Breast epithelium (tissue), 4 donors: ENCODE measurements at regions not wholly inside any gene's neighbourhood (a gene's known extent, or its start where the extent isn't known, plus 50 kb on each side); places are given as distances from the start of the nearest gene placed in this dataset.

ENCODE experiments used
- DNase-seq, 2 donors: peaks; one replicate each; pipeline ENCODE4 v3.0.0-alpha.2; 2019; ENCODE audit warnings: low spot score in 2 of 2
- H3K27ac ChIP-seq, 2 donors: fragments of 200-600 bp; sonication (generic) in 1 of 2; one replicate each; pipeline ENCODE4 v1.5.1; 2016 to 2019; ENCODE audit warnings: mild to moderate bottlenecking in 1 of 2
- H3K27me3 ChIP-seq, 2 donors: fragments of 200-600 bp; sonication (generic) in 1 of 2; one replicate each; pipeline versions ENCODE4 v1.5.1 to v1.6.0; 2017 to 2019; ENCODE audit warnings: control low read depth in 1 of 2, mild to moderate bottlenecking in 1 of 2
- H3K36me3 ChIP-seq: fragments of 200-600 bp; one replicate; pipeline ENCODE4 v1.5.1; 2019
- H3K4me1 ChIP-seq, 2 donors: fragments of 200-600 bp; sonication (generic); one replicate each; pipeline ENCODE4 v1.5.1; 2016 to 2019; ENCODE audit warnings: control low read depth in 1 of 2
- H3K4me3 ChIP-seq, 3 donors: fragments of 200-600 bp; sonication (generic); 1 replicate in 2 of 3; 2 replicates in 1 of 3; pipeline ENCODE4 v1.5.1; 2016 to 2019; ENCODE audit warnings: mild to moderate bottlenecking in 3 of 3, moderate library complexity in 2 of 3
- H3K9me3 ChIP-seq, 2 donors: fragments of 200-600 bp; sonication (generic) in 1 of 2; one replicate each; pipeline ENCODE4 v1.5.1; 2016 to 2019; ENCODE audit warnings: control low read depth in 1 of 2
- POLR2A ChIP-seq: fragments of 450-650 bp; IDR thresholded peaks from one replicate; pipeline ENCODE4 v1.6.1; 2016; ENCODE audit warnings: antibody characterized with exemption, mild to moderate bottlenecking, moderate library complexity
- POLR2AphosphoS5 ChIP-seq, 3 donors: sonication (generic); formaldehyde crosslinking; IDR thresholded peaks; one replicate each; pipeline ENCODE4 v1.6.1; 2017; ENCODE audit warnings: antibody characterized with exemption in 3 of 3
- intact Hi-C: fragments of 100-400 bp; cut with DNase I; formaldehyde crosslinking; loops from one replicate; pipeline ENCODE4 v1.15.1; 2023; ENCODE audit warnings: low total_unique reads
- TF ChIP-seq, protein P1 (sequence below), 3 donors: fragments of 450-650 bp; IDR thresholded peaks; one replicate each; pipeline ENCODE4 v1.5.1; 2016 to 2017; ENCODE audit warnings: antibody characterized with exemption in 3 of 3, mild to moderate bottlenecking in 3 of 3, moderate library complexity in 3 of 3

DNA sequence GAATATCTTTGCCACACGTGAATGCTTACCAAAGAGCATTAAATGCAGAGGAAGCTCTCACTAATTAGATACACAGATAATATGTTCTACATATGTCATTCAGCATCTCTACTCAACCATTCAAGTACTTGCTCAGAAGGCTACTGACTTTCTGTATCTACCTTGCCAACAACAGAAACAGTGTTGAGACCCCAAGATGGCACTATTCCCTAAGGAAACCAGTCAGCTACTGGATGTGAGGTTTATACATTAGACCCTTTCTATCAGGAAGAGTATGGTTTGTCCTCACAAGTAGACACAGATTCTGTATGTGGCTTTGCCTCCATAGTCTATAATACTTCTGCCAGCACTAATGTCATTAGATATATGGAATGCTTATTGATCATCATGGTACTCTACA is 443.9 kb upstream of the INTU start:
- TF ChIP-seq, protein P1, sequence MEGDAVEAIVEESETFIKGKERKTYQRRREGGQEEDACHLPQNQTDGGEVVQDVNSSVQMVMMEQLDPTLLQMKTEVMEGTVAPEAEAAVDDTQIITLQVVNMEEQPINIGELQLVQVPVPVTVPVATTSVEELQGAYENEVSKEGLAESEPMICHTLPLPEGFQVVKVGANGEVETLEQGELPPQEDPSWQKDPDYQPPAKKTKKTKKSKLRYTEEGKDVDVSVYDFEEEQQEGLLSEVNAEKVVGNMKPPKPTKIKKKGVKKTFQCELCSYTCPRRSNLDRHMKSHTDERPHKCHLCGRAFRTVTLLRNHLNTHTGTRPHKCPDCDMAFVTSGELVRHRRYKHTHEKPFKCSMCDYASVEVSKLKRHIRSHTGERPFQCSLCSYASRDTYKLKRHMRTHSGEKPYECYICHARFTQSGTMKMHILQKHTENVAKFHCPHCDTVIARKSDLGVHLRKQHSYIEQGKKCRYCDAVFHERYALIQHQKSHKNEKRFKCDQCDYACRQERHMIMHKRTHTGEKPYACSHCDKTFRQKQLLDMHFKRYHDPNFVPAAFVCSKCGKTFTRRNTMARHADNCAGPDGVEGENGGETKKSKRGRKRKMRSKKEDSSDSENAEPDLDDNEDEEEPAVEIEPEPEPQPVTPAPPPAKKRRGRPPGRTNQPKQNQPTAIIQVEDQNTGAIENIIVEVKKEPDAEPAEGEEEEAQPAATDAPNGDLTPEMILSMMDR (IDR thresholded peaks at IDR 0.05) = no peak
- no peak for TF ChIP-seq POLR2A
- TF ChIP-seq POLR2AphosphoS5 (IDR thresholded peaks at IDR 0.05) = no peak
- H3K4me3 ChIP-seq = no peak overlapping the region
- peaks cover 0 to 22% of the 10 kb centered on the region in 2 donors for H3K9me3 ChIP-seq
- no peaks in the 10 kb centered on the region for H3K27me3 ChIP-seq
- no peaks in the 10 kb centered on the region for H3K36me3 ChIP-seq
- no peak overlapping the region for H3K27ac ChIP-seq
- DNase-seq = no peak
- intact Hi-C loops = no loop called here
- no peaks in the 10 kb centered on the region for H3K4me1 ChIP-seq

DNA sequence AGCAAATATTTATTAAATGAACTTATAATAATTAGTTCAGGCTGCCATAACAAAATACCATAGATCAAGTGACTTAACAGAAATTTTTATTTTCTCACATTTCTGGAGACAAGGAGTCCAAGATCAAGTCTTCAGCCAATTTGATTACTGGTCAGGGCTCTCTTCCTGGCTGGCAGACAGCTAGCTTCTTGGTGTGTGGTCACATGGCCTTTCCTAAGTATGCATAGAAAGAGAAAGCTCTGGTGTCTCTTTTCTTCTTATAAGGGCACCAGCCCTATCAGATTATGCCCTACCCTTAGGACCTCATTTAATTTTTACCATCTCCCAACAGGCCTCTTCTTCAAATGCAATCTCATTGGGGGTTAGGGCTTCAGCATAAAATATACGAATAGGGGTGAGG is 438.5 kb upstream of the INTU start:
- Histone ChIP-seq H3K4me1 (no peaks in the 10 kb centered on the region), H3K27me3 (no peaks in the 10 kb centered on the region), H3K27ac (no peak overlapping the region), H3K36me3 (no peaks in the 10 kb centered on the region), H3K4me3 (no peak overlapping the region), H3K9me3 (peaks cover 0 to 3% of the 10 kb centered on the region in 2 donors)
- intact Hi-C loops = no loop called here
- no peak for TF ChIP-seq POLR2AphosphoS5 (IDR thresholded peaks at IDR 0.05)
- TF ChIP-seq, protein P1 (IDR thresholded peaks at IDR 0.05) = no peak
- no peak for TF ChIP-seq POLR2A
- no peak for DNase-seq

DNA sequence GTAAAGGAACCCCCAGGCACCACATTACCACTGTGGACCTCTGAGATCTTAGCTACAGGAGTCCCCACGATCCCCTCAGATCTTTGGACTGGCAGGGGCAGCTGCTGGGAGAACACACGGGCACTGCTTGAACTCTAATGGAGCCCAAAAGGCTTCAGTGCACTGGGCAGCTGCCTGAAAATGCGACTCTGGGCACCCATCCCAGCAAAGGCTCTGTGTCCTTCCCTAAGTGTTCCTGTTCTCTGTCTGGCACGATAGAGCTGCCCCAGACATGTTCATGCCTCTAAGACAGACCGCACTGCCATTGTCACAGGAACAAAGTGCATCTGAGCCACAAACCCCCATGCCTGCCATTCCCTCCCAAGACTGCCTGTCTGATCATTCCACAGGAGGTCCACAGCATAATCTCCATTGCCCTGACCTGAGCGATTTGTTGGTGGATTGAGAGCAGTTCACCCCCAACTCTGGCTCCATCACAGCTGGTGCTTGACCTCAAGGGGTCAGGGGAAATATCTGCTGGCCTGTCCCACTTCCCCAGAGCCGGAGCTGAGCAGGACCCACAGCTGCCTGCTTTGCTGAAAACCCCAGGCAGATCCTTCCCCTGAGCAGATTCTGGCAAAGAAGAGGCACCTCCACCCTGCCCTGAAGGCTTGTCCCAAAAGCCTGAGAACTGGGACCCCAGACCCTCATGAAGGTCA is 436.0 kb upstream of the INTU start:
- DNase-seq = no peak
- Histone ChIP-seq H3K27ac (no peak overlapping the region), H3K4me3 (no peak overlapping the region), H3K9me3 (peaks cover 0 to 3% of the 10 kb centered on the region in 2 donors), H3K4me1 (no peaks in the 10 kb centered on the region), H3K36me3 (no peaks in the 10 kb centered on the region), H3K27me3 (no peaks in the 10 kb centered on the region)
- TF ChIP-seq, protein P1 (IDR thresholded peaks at IDR 0.05) = no peak
- TF ChIP-seq POLR2AphosphoS5 (IDR thresholded peaks at IDR 0.05) (no peak), POLR2A (no peak)
- intact Hi-C loops = no loop called here

DNA sequence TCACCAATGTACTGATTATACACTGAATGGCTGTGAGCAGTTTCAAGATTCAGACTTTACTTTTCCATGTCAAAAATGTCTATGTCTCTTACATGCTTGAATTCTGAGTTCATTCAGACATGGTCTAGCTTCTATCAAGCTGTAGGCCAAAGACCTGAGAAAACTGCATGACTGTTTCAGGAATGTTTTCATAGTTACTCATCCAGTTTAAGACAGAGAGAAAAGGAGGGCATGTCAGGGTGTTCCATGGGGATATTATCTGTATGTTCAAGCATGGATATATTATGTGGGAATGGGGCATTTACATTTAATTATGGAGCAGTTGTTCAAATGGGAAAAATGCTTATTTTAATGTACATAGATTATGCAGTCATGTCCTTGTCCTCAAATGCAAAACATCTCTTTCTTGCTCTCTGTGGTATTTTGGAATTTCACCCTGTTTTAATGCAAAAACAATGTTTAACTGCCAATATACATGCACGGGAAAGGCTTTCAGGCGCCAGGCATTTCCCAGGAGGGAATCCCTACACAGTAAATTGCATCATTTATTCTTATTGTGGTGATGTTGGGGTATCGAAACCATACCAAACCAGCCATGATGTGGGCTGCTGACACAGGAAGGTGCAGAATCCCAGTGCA is 429.1 kb upstream of the INTU start:
- intact Hi-C loops = no loop called here
- no peak for TF ChIP-seq POLR2AphosphoS5 (IDR thresholded peaks at IDR 0.05)
- Histone ChIP-seq H3K36me3 (no peaks in the 10 kb centered on the region), H3K4me3 (no peak overlapping the region), H3K27ac (no peak overlapping the region), H3K27me3 (no peaks in the 10 kb centered on the region), H3K9me3 (no peaks in the 10 kb centered on the region), H3K4me1 (no peaks in the 10 kb centered on the region)
- no peak for DNase-seq

DNA sequence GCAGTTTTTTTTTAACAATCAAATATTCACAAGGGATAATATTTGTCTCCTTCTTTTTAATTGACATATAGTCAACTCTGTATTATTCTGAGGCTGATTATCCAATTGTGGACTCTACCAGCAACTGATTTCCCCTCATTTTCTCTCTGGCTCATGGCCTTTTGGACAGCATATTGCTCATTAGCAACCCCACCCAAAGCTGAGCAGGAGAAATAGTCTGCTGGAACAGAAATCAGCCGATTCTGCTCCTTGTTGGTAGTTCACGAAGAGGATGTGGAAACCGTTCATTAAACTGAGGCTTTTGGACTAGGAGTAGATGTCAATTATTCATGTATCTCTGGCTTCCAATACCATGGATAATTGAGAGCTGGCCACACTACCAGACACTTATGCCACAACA is 428.4 kb upstream of the INTU start:
- no peak for TF ChIP-seq POLR2A
- TF ChIP-seq, protein P1 (IDR thresholded peaks at IDR 0.05) = no peak
- TF ChIP-seq POLR2AphosphoS5 (IDR thresholded peaks at IDR 0.05) = no peak
- intact Hi-C loops = no loop called here
- no peaks in the 10 kb centered on the region for H3K27me3 ChIP-seq
- DNase-seq = no peak
- no peaks in the 10 kb centered on the region for H3K9me3 ChIP-seq
- H3K4me1 ChIP-seq = no peaks in the 10 kb centered on the region
- no peaks in the 10 kb centered on the region for H3K36me3 ChIP-seq
- H3K4me3 ChIP-seq = no peak overlapping the region
- no peak overlapping the region for H3K27ac ChIP-seq
